ENCODE measurements at regions not wholly inside any gene's neighbourhood (a gene's known extent, or its start where the extent isn't known, plus 50 kb on each side); places are given as distances from the start of the nearest gene placed in this dataset.

GRCh38 chr2:2906091-2906490 lies 471.5 kb downstream of the EIPR1 start:
- TF ChIP-seq POLR2A (IDR thresholded peaks at IDR 0.05; ENCODE audit: low read depth, low read length) (no peak), CTCF (conservative IDR thresholded peaks at IDR 0.05; ENCODE audit: low read depth, low read length) (no peak), CEBPB (IDR thresholded peaks at IDR 0.05; ENCODE audit: low read depth, low read length) (no peak), BHLHE40 (IDR thresholded peaks at IDR 0.05; ENCODE audit: low read depth, low read length) (no peak), FOS (IDR thresholded peaks at IDR 0.05; ENCODE audit: low read depth, low read length) (no peak), RFX5 (IDR thresholded peaks at IDR 0.05; ENCODE audit: low read depth, low read length) (no peak), SMC3 (IDR thresholded peaks at IDR 0.05; ENCODE audit: low read depth, low read length) (no peak), MXI1 (IDR thresholded peaks at IDR 0.05; ENCODE audit: borderline replicate concordance, low read depth, low read length) (no peak), RAD21 (IDR thresholded peaks at IDR 0.05; ENCODE audit: low read length) (no peak)
- TF ChIP-seq, protein P1, sequence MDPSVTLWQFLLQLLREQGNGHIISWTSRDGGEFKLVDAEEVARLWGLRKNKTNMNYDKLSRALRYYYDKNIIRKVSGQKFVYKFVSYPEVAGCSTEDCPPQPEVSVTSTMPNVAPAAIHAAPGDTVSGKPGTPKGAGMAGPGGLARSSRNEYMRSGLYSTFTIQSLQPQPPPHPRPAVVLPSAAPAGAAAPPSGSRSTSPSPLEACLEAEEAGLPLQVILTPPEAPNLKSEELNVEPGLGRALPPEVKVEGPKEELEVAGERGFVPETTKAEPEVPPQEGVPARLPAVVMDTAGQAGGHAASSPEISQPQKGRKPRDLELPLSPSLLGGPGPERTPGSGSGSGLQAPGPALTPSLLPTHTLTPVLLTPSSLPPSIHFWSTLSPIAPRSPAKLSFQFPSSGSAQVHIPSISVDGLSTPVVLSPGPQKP (IDR thresholded peaks at IDR 0.05; ENCODE audit: borderline replicate concordance, low read depth, low read length): no peak
